NCI-H226 (cell line): ENCODE measurements at regions not wholly inside any gene's neighbourhood (a gene's known extent, or its start where the extent isn't known, plus 50 kb on each side); places are given as distances from the start of the nearest gene placed in this dataset.

Experiments
- DNase-seq: peaks from one replicate; pipeline ENCODE4 v3.0.0-alpha.2; 2015

GRCh38 chr11:69348414-69349235, 54.7 kb downstream of the MYEOV start:
- DNase-seq, result no peak

DNA sequence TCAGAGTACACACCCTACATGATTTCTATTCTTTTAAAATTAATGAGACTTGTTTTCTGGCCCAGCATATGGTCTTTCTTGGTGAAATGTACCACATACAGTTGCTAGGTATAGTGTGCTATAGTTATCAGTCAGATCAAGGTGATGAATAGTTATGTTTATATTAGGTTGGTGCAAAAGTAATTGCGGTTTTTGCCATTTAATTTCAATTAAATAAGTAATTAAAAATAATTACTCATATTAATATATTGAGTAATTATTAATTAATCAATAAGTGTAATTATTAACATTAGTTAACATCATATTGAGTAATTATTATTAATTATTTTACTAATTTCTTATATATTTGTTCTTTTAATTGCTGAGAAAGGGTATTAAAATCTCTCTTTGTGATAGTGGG, 56.1 kb downstream of the MYEOV start:
- DNase-seq, result no peak

GRCh38 chr11:69350596-69350995, 56.6 kb downstream of the MYEOV start:
- DNase-seq, result no peak

- DNase-seq, result peak; percentile 75
These were observed 57.5 kb downstream of the MYEOV start for GRCh38 chr11:69351460-69351859.

DNA sequence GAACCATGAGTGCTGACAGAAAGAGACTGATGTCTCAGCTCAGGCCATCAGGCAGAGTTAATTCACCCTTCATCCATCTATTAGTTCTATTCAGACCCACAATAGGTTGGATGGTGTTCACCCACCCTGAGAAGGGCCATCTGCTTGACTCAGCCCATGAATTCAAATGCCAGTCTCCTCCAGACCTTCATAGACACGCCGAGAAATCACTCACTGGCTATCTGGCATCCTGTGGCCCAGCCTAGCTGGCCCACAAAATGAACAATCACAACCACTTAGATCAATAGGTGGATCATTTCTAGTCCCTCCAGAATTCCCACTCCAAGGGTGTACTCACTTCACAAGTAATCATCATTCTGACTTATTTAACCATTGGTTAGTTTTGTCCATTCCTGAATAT, 58.2 kb downstream of the MYEOV start:
- no peak for DNase-seq

DNA sequence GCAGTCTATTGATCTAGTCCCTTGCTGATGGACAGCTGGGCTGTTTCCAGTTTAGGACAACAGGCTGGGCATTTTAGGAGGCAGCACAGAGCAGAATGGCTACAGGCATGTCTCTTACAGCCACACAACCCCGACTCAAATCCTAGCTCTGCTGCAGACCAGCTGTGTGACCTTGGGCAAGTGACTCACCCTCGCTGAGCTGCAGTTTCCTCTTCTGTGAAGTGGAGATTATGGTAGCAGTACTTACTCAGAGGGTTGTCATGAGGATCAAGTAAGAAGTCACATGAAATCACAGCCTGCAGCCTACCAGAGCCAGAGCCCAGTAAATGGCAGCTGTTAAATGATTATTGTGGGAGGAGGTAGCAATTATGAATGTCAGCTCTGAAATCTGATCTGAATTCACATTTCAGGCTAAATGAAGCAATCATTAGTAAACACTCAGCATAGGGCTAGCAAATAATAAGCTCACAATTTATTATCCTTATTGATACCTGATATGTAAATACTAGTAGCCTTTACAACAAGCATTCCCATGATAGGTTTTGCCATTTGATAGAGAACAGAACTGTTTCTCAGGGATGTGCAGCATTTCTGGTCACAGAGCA, 58.9 kb downstream of the MYEOV start:
- DNase-seq, result peak; percentile 66

DNA sequence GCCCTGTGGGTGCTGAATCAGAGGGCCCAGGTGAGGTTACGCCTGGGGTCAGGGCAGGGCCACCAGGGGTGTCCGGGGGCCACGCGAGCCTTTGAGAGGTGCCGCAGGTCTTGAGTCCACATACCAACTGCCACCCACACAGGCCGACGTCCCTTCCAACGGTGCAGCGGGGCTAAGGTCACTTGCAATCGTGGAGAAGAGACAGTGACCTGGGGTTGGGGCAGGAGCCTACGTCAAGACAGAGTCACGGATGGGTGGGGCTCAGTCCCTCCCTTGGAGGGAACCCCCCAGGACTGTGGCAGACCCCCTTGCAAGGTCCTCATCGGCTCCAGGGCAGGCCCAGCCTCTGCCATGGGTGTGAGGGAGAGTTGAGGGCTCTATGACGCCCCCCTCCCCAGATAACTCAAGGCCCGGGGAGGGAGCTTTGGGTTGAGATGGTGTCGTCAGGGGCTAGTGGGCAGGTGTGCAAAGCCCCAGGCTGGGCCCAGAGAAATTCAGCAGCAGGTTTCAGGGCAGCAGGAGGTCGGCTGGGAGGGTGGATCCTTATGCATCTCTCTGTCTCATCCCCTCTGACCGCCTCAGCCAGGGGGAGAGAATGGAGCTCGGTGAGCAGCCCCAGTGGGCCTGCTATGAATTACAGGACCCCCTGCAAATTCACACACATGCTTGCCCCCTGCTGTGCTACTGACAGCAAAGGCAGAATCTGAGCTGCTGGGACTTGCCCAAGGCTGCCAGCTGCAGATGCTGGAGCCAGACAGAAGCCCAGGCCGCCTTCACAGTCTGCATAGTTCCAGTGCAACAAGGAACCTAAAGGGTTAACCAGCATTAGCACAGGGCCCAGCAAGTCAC, 60.0 kb downstream of the MYEOV start:
- DNase-seq, result no peak

DNA sequence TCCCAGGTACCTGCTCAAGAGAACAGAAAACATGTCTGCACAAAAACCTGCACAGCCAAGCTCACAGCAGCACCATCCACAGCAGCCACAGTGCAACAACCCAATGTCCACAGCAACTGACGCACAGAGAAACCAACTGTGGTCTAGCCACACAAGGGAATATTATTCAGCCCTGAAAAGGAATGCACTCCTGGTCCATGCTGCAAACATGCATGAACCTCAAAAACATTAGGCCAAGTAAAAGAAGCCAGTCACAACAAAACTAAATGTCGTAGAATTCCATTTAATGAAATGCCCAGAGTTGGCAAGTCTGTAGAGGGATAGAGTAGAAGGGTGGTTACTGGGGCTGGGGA, 60.6 kb downstream of the MYEOV start:
- no peak for DNase-seq

DNA sequence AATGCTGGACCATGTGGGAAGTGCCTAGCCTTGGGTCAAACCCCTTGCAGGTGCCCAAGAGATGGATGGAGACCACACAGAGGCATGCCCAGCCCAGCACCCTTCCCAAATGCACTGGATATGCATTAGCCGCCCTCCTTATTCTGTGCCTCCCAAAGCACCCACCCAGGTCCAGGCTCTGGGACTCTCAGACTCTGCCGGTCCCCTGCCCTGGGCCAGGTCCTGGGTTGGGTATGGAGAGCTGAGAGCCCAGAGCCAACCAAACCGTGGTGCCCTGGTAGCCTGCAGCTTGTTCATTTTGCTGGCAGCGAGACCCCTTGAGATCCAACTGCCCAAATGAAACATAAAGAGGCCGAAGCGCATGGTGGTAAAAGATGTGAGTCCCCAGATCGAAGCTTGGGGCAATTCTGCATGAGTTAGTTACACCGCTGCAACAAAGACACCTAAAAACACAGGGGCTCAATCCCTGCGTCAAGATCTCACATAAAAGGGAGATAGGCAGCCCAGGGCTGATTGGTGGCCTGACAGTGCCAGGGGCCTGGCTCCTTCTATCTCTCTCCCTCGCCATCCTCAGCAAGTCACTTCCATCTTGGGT, 61.5 kb downstream of the MYEOV start:
- DNase-seq, result no peak

GRCh38 chr11:69355959-69356702, 62.2 kb downstream of the MYEOV start:
- DNase-seq, result no peak

GRCh38 chr11:69356703-69357457, 62.9 kb downstream of the MYEOV start:
- DNase-seq, result no peak

GRCh38 chr11:69357458-69358397, 63.8 kb downstream of the MYEOV start:
- no peak for DNase-seq

DNA sequence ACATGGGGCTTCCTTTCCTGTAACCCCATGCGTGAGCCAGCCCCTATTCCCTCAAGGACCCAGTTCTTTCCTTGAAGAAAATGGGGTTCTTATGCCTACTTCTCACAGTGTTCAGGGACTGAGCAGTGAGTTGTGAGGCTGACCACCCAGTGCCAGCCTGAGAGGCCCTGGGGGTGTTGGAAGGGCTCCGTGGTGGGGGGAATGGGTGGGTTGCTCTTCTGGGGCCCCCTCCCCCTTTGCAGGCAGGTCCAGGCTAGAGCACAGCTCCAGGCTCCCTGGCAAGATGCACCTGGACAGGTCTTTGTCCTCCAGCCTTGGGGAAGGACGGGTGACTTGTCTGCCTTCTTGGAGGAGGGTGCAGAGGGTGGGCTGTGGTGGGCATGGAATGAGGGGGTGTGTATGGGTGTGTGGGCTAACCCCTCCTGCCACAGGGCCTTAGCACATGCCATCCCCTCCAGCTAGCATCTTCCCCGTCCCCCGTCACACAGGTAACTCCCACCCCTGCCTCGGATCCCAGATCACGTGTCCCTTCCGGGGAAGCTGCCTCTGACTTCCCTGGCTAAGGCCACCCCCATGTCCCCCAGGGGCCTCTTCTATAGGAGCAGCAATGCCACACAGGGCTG, 64.6 kb downstream of the MYEOV start:
- no peak for DNase-seq

- no peak for DNase-seq
These were observed 66.0 kb downstream of the MYEOV start for GRCh38 chr11:69359735-69360480.

GRCh38 chr11:69360606-69361005, 66.7 kb downstream of the MYEOV start:
- no peak for DNase-seq

- DNase-seq, result no peak
These were observed 67.1 kb downstream of the MYEOV start for GRCh38 chr11:69361048-69361447.

DNA sequence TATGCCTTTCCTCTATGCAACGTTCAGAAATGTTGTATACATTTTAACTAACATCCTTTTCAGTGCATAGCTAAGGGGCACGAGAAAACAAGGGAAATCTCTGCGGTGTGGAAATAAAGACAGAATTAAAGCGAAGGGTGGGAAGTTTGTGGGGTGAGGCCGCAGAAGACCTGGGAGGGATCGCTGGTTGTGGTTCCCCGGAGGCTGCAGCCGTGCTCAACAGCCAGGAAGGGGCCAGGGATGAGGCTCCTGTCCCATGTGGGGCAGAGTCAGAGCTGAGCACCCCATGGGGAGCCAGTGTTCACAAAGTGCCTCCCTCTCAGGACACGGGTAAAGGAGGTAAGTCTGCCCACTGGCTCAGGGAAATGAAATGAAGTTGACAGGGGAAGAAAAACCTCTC, 67.5 kb downstream of the MYEOV start:
- no peak for DNase-seq

- no peak for DNase-seq
These were observed 68.4 kb downstream of the MYEOV start for GRCh38 chr11:69362315-69362714.

- no peak for DNase-seq
These were observed 71.0 kb downstream of the MYEOV start for GRCh38 chr11:69364921-69365320.

DNA sequence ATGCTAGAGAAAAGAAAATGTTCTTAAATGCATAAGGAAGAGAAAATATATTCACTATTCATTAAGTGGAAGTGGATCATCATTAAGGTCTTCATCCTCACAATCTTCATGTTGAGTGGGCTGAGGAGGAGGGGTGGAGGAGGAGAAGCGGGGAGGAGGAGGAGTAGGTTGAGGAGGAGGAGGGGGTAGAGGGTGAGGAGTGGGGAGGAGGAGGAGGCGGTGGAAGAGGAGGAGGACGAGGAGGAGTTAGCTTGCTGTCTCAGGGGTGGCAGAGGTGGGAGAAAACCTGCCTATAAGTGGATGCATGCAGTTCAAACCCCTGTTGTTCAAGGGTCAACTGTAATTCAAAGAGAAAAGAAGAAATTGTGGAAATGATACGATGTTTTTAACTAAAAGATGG, 71.6 kb downstream of the MYEOV start:
- no peak for DNase-seq
